Ramos (cell line): ENCODE measurements at regions not wholly inside any gene's neighbourhood (a gene's known extent, or its start where the extent isn't known, plus 50 kb on each side); places are given as distances from the start of the nearest gene placed in this dataset.
"Not testable (repeated sequence)": the region's sequence is repeated elsewhere in the genome, so short reads cannot be mapped to it uniquely, and the experiment has no call there.

ENCODE experiments used
- in situ Hi-C: fragments of 300-500 bp; cut with MboI; formaldehyde crosslinking; loops from one replicate; pipeline ENCODE4 v1.14.3; 2022; ENCODE audit warnings: low sequenced_read_pairs; ENCODE audit not compliant: unreplicated experiment

GRCh38 chr1:195188821-195189220 lies 1419.4 kb downstream of the KCNT2 start:
- in situ Hi-C loops, result no loop called here

DNA sequence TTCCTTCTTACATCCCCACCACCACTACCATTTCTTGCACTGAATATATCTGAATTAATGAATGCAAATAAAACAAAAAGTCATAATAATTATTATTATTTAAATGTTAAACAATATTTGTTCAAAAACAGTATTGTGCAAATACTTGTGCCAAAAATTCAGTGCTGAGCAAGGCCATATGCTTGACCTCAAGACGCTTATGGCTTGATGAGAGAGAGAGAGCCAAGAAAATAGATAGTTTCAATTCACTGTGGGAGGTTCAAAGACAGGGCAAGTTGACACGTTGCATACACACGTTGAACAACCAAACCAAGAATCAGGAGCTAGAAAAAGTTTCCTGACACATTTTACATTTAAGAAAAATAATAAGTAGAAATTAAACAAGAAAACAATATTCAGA lies 1421.7 kb downstream of the KCNT2 start:
- in situ Hi-C loops, result no loop called here

GRCh38 chr1:195185736-195186135 lies 1422.5 kb downstream of the KCNT2 start:
- in situ Hi-C loops, result no loop called here

- in situ Hi-C loops, result no loop called here
Observed at GRCh38 chr1:195185321-195185720, 1422.9 kb downstream of the KCNT2 start.

DNA sequence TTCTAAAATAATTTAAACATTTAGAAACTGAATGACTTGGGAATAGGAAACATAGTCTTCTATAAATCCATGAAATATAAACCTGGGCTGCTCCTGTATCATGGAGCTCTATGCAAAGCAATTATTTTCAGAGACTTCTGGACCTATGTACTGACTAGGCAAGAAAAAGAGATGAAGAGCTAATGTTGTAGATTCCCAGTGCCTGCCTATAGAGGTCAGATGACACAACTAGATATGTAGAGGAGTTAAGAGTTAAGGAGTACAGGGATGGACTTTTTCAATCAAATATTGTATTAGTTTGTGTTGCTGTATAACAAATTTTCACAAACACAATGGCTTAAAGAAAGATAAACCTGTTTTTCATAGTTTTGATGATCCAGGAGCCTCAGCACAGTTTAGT lies 1434.5 kb downstream of the KCNT2 start:
- in situ Hi-C loops, result no loop called here

DNA sequence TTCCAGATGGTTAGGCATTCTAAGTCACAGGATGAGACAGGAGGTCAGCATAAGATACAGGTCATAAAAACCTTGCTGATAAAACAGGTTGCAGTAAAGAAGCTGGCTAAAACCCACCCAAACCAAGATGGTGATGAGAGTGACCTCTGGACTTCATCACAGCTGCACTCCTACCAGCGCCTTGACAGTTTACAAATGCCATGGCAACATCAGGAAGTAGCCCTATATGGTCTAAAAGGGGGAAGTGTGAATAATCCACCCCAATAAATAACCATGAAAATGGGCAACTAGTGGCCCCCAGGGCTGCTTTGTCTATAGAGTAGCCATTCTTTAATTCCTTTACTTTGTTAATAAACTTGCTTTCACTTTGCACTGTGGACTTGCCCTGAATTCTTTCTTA lies 1448.4 kb downstream of the KCNT2 start:
- in situ Hi-C loops, result not testable (repeated sequence)

GRCh38 chr1:195158091-195158490 lies 1450.1 kb downstream of the KCNT2 start:
- in situ Hi-C loops, result no loop called here

DNA sequence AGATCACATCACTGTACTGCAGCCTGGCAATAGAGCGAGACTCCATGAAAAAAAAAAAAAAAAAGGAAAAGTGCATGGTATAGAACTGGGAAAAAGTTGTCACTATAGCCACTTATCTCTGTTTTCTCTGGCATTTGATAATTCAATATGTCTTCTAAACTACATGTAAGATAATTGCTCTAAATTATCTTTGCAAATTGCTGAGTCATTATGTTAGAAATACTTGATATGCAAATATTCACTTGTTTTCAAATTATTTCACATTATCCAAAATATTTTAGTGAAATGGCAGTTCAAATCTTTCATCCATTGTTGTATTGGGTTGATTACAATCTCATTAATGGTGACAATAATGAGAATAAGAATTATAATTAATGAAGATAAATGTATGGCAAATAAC lies 1455.1 kb downstream of the KCNT2 start:
- in situ Hi-C loops, result no loop called here

GRCh38 chr1:195150768-195151167 lies 1457.5 kb downstream of the KCNT2 start:
- in situ Hi-C loops, result no loop called here

- in situ Hi-C loops, result no loop called here
Observed at GRCh38 chr1:195141294-195141693, 1466.9 kb downstream of the KCNT2 start.

DNA sequence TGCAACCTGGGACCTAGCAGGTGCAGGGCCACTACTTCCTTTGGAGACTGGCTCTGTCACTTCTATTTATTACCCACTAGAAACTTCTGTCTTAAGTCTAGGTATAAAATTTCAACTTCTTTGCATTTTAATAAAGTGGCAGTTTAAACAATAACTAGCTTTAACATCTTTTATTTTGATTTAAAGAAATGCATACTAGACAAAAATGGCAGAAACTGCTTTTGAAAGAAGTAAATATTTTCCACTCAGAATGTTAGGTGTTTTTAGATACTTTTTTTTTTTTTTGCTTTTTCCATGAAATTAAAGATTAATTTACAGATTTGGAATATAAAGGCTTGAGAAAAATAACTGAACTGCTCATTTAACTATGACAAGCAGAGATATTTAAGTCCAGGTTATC lies 1477.6 kb downstream of the KCNT2 start:
- in situ Hi-C loops, result no loop called here

- in situ Hi-C loops, result no loop called here
Observed at GRCh38 chr1:195122497-195122896, 1485.7 kb downstream of the KCNT2 start.

DNA sequence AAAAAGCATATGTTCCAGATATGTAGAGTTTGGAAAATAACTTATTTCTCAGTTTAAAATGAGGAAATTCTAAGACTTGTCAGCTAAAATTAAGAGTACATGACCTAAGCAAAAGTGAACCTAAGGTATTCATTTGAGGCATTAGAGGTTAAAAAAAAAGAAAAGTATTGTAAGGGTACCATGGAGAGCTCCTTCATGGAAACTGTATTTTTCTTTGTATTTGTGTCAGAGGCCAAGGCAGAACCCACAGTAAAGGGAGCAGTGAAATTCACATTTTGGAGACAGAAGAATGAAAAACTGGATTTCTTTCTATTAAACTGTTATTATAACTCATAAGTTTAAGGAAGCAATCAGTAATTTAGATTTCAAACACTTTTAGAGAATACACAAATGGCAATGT lies 1494.8 kb downstream of the KCNT2 start:
- in situ Hi-C loops, result no loop called here

DNA sequence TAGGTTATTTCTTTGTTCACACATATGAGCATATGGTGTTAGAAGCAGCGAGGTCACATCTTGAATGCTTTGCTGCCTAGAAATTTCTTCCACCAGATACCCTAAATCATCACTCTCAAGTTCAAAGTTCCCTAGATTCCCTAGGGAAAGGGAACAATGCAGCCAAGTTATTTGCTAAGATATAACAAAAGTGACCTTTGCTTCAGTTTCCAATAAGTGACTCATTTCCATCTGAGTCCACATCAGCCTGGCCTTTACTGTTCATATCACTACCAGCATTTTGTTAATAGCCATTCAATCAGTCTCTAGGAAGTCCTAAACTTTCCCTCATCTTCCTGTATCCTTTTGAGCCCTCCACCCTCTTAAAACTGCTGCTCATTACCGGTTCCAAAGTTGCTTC lies 1502.5 kb downstream of the KCNT2 start:
- in situ Hi-C loops, result no loop called here

DNA sequence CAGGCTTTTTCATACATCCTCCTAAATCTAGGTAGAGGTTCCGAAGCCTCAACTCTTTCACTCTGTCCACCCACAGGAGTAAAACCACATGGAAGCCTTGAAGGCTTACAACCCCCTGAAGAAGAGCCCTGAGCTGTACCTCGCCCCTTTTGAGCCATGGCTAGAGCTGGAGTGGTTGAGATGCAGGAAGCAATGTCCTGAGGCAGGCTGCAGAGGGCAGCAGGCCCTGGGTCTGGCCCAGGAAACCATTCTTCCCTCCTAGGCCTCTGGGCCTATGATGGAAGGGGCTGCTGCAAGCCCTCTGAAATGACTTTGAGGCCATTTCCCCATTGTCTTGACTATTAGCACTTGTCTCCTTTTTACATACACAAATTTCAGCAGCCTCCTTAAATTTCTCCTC lies 1503.0 kb downstream of the KCNT2 start:
- in situ Hi-C loops, result no loop called here

DNA sequence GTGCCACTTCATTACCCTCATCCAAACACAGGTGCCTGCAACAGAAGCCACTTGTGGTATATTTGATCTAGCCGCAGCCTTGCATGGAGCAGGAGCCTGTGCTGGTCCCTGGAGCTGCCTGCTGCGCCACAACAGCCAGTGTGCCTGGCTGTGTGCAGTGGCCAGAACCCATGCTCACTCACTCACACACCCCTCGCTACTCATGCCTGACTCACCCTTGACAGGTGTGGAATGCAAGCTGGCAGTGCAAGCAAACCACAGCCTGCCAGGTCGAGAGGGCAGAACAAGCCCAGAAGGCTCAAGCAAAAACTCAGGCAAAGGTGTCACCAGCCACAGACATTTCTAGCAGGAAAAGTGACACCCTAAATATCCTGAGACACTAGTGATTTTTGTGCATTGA lies 1510.9 kb downstream of the KCNT2 start:
- in situ Hi-C loops, result no loop called here

- in situ Hi-C loops, result no loop called here
Observed at GRCh38 chr1:195096051-195096521, 1512.2 kb downstream of the KCNT2 start.

- in situ Hi-C loops, result no loop called here
Observed at GRCh38 chr1:195085196-195085595, 1523.0 kb downstream of the KCNT2 start.

GRCh38 chr1:195082183-195082582 lies 1526.1 kb downstream of the KCNT2 start:
- in situ Hi-C loops, result no loop called here

GRCh38 chr1:195076682-195077081 lies 1531.6 kb downstream of the KCNT2 start:
- in situ Hi-C loops, result no loop called here

GRCh38 chr1:195075973-195076372 lies 1532.3 kb downstream of the KCNT2 start:
- in situ Hi-C loops, result no loop called here

GRCh38 chr1:195071461-195071860 lies 1536.8 kb downstream of the KCNT2 start:
- in situ Hi-C loops, result no loop called here

GRCh38 chr1:195065437-195065836 lies 1542.8 kb downstream of the KCNT2 start:
- in situ Hi-C loops, result no loop called here
